Lower leg skin (tissue), 4 donors: ENCODE measurements at regions not wholly inside any gene's neighbourhood (a gene's known extent, or its start where the extent isn't known, plus 50 kb on each side); places are given as distances from the start of the nearest gene placed in this dataset.

Experiments
- DNase-seq, 2 donors: peaks; one replicate each; pipeline ENCODE4 v3.0.0-alpha.2; 2019; ENCODE audit warnings: low spot score in 2 of 2
- H3K4me3 ChIP-seq: fragments of 200-600 bp; sonication (generic); 2 replicates; pipeline ENCODE4 v1.5.1; 2017; ENCODE audit warnings: mild to moderate bottlenecking, low read depth; ENCODE audit not compliant: poor library complexity, severe bottlenecking
- CTCF ChIP-seq, 3 donors: fragments of 450-650 bp; IDR thresholded peaks; one replicate each; pipeline ENCODE4 v1.5.1; 2016; ENCODE audit warnings: antibody characterized with exemption in 3 of 3, mild to moderate bottlenecking in 3 of 3, moderate library complexity in 2 of 3
- POLR2A ChIP-seq, 2 donors: fragments of 450-650 bp; IDR thresholded peaks; one replicate each; pipeline ENCODE4 v1.6.1; 2016 to 2017; ENCODE audit warnings: antibody characterized with exemption in 2 of 2, mild to moderate bottlenecking in 1 of 2, moderate library complexity in 1 of 2
- WGBS, 2 donors: methylation state at CpG; one replicate each; pipeline ENCODE4 v1.1.5; 2018; 5-methylcytosine and 5-hydroxymethylcytosine counted together
- intact Hi-C: fragments of 100-400 bp; cut with DNase I; formaldehyde crosslinking; loops from one replicate; pipeline ENCODE4 v1.15.0; 2023; ENCODE audit warnings: low total_unique reads

DNA sequence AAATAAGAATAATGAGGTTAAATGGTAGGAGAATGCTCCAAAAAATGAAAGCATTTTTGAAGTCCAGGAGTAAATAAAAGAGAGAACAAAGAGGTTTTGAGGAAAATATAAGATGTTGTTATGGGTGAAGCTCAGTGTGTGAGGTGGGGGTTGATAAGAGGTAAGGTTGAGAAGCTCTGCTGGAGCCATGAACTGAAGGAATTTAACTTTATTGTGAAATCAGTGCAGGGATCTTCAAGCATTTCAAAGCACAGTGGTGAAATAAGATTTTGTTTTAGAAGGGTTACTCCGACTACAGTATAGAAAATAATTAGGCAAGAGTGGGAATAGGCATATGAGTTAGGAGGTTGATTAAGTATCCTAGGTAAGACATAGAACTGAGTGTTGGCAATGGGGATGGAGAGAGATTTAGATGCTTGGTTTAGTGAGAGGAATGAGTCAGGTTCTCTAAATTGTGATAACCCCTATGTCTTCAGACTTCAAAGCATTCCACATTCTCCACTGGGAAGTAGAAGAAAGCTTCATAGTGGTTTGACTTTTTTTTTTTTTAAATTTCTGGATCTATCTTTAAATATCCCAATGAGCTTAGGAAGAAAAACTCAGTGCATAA is 403.2 kb downstream of the AASDHPPT start:
- WGBS, 2 donors = 82 to 92% methylated on average over 1 of the region's 1 CpG
- DNase-seq = no peak
- TF ChIP-seq POLR2A (IDR thresholded peaks at IDR 0.05) = no peak
- no peak overlapping the region for H3K4me3 ChIP-seq
- intact Hi-C loops = no loop called here

- TF ChIP-seq CTCF (IDR thresholded peaks at IDR 0.05) (no peak), POLR2A (IDR thresholded peaks at IDR 0.05) (no peak)
- intact Hi-C loops = no loop called here
- no peak overlapping the region for H3K4me3 ChIP-seq
- 17 to 30% methylated on average over 3 of the region's 3 CpGs for WGBS, 2 donors
- DNase-seq = no peak
Observed at GRCh38 chr11:106482917-106483785, 405.7 kb downstream of the AASDHPPT start.

GRCh38 chr11:106491751-106492150 is 414.3 kb downstream of the AASDHPPT start:
- TF ChIP-seq CTCF (IDR thresholded peaks at IDR 0.05) (no peak), POLR2A (IDR thresholded peaks at IDR 0.05) (no peak)
- DNase-seq = no peak
- intact Hi-C loops = no loop called here
- no peak overlapping the region for H3K4me3 ChIP-seq

- no peak overlapping the region for H3K4me3 ChIP-seq
- 38 to 43% methylated on average over 1 of the region's 1 CpG for WGBS, 2 donors
- DNase-seq = no peak
- intact Hi-C loops = no loop called here
- TF ChIP-seq POLR2A (IDR thresholded peaks at IDR 0.05) = no peak
Observed at GRCh38 chr11:106493751-106494150, 416.3 kb downstream of the AASDHPPT start.

DNA sequence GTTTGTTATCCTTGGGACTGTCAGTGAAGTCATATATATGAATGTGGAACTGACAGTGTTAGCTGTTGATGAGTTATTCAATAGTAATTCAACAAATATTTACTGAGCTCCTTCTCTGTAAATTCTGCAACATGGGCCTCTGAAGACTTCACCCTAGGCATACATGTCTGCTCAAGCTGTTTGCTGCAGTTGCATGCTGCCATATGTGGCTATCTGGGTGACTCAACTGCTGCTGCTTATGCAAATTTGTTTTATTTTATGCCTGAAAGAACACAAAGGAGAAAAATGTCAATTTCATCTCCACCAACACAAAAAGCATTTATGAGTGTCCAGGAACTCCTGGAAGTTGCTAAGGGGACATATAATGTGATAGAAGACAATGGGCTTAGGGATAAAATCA is 417.6 kb downstream of the AASDHPPT start:
- intact Hi-C loops = no loop called here
- no peak for DNase-seq
- no peak overlapping the region for H3K4me3 ChIP-seq
- TF ChIP-seq POLR2A (IDR thresholded peaks at IDR 0.05) = no peak
- TF ChIP-seq CTCF (IDR thresholded peaks at IDR 0.05) = no peak

- WGBS, 2 donors = 54 to 60% methylated on average over 2 of the region's 2 CpGs
Observed at GRCh38 chr11:106496677-106497076, 419.2 kb downstream of the AASDHPPT start.

More at GRCh38 chr11:106496677-106497076, 419.2 kb downstream of the AASDHPPT start:
- intact Hi-C loops = no loop called here
- DNase-seq = no peak
- no peak overlapping the region for H3K4me3 ChIP-seq
- no peak for TF ChIP-seq POLR2A (IDR thresholded peaks at IDR 0.05)
- TF ChIP-seq CTCF (IDR thresholded peaks at IDR 0.05) = no peak
